ENCODE measurements at regions not wholly inside any gene's neighbourhood (a gene's known extent, or its start where the extent isn't known, plus 50 kb on each side); places are given as distances from the start of the nearest gene placed in this dataset.
"Not testable (repeated sequence)": the region's sequence is repeated elsewhere in the genome, so short reads cannot be mapped to it uniquely, and the experiment has no call there.

DNA sequence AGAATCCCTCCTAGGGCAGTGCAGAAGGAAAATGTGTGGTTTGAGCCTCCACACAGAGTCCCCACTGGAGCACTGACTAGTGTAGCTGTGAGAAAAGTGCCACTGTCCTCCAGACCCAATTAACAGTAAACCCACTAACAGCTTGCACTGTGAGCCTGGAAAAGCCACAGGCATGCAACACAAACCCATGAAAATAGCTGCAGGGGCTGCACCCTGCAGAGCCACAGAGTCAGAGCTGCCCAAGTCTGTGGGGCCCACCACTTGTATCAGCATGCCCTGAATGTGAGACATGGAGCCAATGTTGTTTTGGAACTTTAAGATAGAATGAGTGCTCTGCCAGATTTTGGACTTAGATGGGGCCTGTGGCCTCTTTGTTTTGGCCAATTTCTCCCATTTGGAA is 119.8 kb upstream of the CDH9 start:
- peak; percentile 25 for DNase-seq

DNA sequence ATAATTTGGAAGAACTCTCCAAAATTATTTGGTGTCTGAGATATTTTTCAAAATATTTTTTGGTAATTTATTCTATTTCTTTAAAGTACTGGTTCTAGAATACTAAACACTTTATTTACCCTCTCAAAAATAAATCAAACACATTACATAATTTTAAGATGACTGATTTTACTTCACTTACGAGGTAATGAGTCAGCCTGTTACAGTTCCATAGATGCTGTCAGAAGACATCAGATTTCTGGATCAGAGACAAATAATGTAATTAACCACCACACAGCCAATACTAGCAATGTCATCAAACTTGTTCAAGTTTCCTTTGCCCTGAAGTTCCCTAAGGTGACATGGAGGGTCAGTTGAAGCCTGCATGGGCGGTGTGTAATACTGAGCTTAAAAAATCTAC is 106.1 kb upstream of the CDH9 start:
- DNase-seq, result no peak

DNA sequence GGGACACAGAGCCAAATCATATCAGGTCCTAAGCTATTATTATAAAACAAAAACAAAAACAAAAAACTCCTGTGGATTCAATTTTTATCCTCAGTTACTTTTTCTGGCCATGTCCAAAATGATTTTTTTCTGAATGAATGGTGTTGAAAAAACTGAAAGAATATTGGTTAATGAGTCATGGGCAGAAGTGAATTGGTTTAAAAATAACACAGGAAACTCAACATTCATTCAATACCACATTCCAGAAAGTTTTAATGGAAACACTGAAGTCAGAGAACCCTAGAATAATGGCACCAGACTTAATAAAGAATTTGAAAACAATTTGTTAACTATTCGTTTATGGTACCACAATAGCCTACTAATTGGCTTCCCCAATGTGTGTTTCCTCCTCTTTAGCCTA is 102.4 kb upstream of the CDH9 start:
- peak; percentile 49 for DNase-seq

DNA sequence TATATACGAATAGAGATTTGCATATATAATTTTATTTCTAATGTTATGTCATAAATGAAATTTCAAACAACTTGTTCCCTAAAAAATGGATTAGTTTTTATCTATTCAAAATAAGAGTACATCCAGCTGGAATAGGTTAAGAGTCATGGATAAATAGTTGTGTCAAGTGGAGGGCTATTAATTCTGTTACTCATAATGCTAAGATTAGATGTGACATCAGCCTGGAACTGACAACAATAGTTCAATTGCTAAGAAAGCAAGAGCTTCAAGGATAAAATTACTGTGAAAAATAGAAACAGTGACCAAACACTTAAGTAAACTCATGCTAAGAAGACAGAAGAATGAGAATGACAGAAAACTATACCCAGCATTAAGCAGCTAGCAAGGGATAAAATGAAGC is 92.2 kb upstream of the CDH9 start:
- peak; percentile 72 for DNase-seq

DNA sequence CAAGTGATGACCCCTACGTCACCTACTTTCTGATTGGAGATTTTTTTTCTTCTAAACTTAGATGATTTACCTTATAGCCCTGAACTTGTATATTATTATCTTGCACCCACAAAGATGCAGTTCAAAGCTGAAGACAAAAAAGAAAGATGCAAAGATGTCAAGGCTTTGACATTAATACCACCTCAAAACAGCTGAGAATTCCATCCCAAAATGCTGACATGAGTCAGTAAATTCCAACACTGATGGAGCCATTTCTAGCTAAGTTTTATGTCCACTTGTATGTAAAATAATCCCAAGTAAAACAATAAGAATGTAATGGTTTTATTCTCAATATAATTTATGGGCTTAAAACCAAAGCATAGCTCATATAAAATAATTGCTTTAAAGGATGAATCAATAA is 91.5 kb upstream of the CDH9 start:
- peak; percentile 61 for DNase-seq

DNA sequence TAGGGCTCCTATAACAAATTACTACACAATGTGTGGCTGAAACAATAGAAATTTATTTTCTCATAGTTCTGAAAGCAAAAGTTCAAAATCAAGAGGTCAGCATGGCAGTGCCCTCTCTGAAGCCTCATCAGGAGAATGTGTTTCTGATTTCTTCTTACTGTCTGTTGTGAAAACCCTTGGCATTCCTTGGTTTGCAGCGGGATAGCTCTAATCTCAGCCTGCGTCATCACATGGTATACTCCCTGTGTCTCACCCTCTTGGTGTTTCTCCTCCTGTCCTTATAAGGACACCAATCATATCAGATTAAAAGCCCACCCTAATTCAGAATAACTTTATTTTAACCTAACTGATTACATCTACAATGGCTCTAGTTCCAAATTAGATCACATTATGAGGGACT is 87.5 kb upstream of the CDH9 start:
- DNase-seq, result peak; percentile 17

DNA sequence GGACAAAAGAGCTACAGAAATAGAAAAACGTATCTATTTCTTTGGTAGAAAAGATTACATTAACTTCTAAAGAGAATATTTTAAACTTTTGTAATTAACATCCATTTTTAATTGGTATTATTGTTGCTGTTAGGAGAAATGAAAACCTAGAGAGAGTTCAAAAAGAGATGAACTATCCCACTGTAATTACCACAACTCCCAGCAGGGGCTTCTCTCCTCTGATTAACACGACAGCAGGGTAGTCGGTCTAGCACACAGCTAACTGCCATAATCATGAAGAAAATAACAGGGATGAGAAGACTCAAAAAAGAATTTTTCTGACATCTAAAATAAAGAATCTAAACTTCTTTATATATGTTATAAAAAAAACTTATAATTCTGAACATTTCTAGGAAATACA is 86.2 kb upstream of the CDH9 start:
- DNase-seq, result peak; percentile 39

DNA sequence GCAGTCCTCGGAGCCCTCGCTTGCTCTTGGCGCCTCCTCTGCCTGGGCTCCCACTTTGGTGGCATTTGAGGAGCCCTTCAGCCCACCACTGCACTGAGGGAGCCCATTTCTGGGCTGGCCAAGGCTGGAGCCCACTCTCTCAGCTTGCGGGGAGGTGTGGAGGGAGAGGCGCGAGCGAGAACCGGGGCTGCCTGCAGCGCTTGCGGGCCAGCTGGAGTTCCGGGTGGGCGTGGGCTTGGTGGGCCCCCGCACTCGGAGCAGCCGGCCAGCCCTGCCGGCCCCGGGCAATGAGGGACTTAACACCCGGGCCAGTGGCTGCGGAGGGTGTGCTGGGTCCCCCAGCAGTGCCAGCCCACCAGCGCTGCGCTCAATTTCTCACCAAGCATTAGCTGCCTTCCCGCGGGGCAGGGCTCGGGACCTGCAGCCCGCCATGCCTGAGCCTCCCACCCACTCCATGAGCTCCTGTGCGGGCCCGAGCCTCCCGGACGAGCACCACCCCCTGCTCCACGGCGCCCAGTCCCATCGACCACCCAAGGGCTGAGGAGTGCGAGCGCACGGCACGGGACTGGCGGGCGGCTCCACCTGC is 81.4 kb upstream of the CDH9 start:
- not testable (repeated sequence) for DNase-seq

DNA sequence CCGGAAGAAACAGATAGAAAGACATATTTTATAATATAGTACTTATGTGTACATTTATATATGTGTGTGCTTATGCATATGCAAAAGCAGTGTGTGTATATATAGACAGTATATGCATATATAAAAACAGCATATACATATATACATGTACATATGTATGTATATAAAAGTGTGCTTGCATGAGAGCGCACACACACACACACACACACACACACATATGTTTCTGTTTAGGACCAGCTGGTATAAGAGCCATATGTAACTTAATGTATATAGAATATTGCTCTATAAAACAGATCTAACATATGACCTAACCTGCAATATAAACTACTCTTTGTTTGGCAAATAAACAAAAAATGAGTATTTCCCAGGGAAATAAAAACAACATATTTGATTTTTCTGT is 65.1 kb upstream of the CDH9 start:
- DNase-seq, result no peak

DNA sequence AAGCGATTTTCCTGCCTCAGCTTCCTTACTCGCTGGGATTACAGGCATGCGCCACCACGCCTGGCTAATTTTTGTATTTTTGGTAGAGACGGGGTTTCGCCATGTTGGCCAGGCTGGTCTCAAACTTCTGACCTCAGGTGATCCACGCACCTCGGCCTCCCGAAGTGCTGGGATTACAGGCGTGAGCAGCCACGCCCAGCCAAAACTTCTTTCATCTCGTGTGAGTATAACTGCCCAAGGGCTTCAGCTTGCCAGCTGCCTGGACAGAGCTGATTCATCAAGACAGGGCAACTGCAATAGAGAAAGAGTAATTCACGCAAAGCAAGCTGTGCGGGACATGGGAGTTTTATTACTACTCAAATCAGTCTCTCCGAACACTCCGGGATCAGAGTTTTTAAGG is 57.4 kb upstream of the CDH9 start:
- DNase-seq, result not testable (repeated sequence)

DNA sequence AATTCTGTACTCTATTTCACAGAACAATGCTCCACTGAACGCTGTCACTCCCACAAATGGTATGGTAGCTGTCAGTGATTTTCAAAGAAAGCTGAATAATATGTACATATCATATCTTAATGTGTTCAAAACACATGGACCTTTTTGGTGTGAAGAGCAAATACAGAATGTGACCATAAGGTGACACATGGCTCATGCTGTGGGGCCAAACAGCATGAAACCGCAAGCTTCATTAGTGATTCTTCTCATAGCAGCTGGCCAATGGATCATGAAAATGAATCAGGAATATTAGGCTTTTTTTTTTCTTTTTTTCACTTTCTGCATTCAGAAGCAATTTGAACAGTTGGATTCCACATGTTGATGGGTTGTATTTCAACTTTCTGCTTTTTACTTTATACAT is 54.9 kb upstream of the CDH9 start:
- peak; percentile 35 for DNase-seq

DNA sequence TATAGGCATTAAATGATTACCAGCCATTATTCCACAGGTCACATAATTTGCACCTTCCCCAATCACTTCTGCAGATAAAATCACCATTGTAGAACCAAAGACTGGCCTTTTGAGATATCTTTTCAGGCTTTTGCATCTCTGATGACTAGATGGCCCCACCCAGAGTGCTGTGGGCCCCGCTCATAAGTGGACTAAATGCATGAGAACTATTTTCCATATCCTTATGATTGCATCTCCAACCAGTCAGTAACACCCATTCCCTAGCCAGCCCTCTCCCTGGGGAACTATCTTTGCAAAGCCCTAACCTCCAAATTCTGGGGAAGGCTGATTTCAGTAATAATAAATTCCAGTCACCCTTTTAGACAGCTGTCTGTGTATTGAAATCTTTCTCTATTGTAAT is 53.5 kb upstream of the CDH9 start:
- no peak for DNase-seq

DNA sequence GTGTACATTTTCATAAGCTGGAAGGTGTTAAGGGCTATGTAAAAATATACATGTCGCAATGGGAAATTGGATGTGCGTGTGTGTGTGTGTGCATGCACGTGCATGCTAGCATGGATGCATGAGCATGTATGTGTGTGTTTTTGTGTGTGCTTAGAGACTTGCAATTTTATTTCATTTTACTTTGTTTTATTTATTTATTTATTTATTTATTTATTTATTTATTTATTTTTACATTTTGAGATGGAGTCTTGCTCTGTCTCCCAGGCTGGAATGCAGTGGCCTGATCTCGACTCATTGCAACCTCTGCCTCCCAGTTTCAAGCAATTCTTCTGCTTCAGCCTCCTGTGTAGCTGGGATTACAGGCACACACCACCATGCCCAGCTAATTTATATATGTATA is 50.4 kb upstream of the CDH9 start:
- DNase-seq, result not testable (repeated sequence)

Measured in fibroblast of upper back skin (primary cell).